Fibroblast of peridontal ligament (primary cell): ENCODE measurements at regions not wholly inside any gene's neighbourhood (a gene's known extent, or its start where the extent isn't known, plus 50 kb on each side); places are given as distances from the start of the nearest gene placed in this dataset.

Source experiments
- DNase-seq: peaks from one replicate; pipeline ENCODE4 v3.0.0-alpha.2; 2010; ENCODE audit errors: extremely low read depth

DNA sequence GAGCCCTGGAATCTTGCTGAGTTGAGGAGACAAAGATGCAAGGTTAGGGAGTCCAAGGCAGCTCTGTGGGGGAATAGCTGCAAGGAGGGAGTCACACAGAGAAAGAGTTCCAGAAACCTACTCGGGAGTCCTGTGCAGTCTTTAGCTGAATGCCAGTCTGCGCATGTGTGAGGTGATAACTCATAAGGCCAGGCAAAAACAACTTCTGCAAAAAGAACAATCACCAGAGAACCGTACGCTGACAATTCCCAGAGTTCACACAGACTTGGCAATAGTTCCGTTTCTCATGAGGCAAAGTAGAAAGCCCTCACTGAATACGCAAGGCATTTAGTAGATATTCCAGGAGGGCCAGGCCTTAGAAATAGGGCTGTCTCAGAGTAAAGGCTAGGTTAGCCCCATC is 135.2 kb upstream of the TAB2 start:
- no peak for DNase-seq

DNA sequence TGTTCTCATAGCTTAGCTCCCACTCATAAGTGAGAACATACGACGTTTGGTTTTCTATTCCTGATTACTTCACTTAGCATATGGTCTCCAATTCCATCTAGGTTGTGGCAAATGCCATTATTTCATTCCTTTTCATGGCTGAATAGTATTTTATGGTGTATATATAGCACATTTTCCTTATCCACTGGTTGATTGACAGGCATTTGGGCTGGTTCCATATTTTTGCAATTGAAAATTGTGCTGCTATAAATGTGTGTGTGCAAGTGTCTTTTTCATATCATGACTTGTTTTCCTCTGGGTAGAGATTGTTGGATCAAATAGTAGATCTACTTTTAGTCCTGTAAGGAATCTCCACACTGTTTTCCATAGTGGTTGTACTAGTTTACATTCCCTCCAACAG is 133.0 kb upstream of the TAB2 start:
- no peak for DNase-seq

DNA sequence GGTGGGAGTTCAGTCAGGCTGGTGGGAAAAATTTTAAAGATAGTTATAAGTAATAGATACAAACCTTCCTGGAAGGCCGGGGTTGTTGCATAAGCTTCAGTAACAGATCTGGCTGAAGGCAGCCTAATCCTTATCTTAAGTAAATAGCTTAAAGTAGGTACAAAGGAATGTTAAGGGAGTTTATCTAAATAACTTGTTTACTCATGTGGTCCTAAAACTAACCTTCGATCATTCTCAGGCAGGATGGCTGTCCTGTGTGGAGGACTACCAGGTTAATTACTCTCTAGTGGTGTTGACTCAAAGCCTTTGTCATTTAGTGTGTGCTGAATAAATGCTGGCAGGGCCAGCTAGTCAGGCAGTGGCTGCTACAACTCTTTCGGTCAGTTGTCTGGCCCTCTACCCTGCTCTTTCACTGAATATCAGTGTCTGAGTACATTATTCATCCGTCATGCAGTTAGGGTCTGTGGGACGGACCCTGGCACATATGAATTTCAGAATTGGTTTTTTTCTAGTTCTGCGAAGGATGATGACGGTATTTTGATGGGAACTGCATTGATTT is 131.6 kb upstream of the TAB2 start:
- DNase-seq = no peak

DNA sequence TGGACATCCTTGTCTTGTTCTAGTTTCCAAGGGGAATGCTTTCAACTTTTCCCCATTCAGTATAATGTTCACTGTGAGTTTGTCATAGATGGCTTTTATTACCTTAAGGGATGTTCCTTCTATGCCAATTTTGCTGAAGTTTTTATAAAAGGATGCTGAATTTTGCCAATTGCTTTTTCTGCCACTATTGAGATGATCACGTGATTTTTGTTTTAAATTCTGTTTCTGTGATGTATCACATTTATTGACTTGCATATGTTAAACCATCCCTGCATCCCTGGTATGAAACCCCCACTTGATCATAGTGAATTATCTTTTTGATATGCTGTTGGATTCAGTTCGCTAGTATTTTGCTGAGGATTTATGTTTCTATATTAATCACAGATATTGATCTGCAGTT is 130.6 kb upstream of the TAB2 start:
- DNase-seq = no peak

DNA sequence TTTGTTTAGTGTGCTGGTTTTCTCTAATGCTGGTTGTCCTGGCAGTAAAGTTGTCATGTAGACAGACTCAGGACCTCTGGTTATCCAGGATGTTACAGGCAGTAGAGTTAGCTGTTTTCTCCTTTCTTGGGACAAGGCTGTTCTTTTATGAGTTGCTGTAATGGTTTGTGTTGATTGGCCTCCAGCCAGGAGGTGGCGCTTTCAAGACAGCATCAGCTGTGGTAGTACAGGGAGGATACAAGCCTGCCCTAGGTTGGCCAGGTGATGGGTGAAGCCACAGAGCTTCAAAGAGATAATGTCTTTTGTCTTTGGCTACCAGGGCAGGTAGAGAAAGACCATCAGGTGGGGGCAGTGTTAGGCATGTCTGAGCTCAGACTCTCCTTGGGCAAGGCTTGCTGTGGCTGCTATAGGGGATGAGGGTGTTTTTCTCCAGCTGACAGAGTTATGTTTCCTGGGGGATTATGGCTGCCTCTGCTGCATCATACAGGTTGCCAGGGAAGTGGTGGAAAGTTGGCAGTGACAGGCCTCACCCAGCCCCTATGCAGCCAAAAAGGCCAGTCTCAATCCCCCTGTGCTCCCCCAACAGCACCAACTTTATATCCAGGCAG is 127.2 kb upstream of the TAB2 start:
- no peak for DNase-seq

DNA sequence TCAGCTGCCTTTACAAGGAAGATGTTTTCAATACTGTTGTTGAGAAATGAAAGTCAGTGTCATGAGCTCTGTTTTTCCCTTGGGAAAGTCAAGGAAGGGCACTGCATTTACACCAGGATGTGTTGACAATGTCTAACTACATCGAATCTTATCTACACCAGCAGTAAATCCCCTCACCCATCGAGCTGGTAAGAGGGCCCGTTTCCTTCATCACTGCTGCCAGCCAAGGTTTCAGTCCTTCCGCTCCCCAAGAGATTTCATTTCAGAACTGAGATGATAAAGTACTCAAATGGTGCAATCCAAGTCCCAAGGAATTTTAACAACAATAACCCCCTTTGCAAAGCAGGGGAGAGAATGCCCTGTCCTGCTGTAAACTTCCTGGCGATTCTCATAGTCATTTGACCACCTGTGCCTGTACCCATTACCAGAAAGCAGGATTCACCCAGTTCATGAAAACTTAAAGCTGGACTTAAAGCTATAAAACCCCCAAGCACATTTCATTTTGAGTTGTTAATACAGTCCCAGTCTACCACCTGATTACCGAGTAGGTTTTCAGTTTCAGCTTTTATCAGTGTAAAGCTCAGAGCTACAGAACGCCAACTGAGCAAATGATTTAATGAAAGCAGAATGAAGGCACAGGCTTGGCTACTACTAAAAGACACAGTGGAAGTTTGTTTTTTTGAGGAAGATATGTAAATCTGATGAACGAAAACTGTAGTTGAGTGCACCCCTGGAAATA is 122.5 kb upstream of the TAB2 start:
- DNase-seq = no peak

DNA sequence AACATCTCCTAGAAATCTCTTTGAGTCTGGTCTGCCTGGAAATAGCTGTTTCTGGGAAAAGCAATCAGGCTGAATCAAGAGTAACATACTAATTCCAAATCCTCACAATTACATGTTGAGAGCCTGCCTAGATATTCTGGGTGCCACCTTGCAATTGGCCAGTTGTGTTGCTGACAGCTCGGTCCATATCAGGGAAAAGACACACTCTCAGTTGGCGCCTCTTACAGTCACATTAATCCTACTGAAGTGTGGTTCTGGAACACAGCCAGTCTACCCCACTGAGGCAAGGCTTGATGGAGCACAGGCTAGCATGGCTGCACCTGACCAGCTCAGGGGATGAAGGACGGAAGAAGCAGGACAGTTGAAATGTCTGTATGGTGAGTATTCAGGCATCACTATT is 121.4 kb upstream of the TAB2 start:
- no peak for DNase-seq

DNA sequence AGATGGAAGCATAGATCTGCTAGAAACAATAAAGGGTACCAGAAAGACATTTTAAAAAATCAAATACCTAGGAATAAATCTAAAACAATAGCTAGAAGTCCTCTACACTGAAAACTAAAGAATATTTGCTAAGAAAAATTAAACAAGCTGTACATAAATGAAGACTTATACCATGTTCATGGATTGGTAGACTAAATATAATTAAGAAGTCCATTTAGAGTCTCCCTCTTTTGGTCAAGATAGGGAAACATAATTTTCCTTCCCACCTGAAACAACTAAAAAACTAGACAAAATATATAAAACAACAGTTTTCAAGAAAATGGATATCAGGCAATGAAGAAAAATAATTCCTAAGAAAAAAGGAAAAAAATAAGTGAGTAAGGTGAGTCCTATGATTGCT is 120.0 kb upstream of the TAB2 start:
- no peak for DNase-seq

DNA sequence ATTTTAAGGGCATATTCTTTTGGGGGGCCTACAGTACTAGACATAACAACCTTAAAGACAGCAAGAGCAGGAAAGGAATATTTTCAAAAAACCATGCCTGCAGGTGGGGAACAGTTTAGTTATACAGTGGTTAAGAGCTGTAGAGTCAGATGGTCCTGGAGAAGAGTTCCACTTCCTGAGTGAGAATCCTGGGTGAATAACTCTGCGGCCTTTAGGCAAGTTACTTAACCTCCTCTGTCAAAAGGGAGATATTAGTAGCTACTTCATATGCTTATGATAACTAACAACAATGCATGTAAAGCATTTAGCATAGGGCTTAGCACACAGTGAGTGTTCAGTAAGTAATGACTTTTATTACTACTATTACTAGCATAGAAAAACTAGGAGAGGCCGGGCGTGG is 119.2 kb upstream of the TAB2 start:
- no peak for DNase-seq

DNA sequence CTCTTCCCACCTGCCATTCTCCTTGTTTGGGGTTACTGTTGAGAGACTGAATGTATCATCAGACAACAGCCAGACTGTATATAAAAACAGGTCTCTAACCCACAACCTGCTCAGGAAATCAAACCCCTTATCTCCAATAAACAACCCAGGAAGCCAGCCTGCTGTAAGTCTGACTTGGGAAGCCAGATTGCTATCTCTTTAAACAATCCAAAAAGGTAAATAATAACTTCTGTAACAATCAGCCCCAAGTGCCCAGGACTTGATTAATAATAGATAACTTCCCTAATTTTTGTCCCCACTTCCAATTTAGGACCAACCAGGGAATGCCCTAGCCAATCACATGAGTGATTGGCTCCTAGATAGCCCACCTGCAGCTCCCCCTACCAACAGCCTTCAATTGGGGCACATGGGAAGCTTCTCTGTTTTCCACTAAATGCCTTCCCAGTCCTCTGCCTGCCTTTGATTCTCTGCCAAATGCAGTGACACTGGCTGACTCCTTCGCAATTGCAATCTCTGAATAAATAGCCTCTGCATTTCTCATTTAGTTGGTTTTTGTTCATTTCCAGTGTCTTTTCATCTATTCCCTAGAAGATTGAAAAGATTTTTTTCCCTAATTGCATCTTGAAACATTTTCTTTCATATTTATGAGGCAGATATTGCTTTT is 117.1 kb upstream of the TAB2 start:
- DNase-seq = no peak

DNA sequence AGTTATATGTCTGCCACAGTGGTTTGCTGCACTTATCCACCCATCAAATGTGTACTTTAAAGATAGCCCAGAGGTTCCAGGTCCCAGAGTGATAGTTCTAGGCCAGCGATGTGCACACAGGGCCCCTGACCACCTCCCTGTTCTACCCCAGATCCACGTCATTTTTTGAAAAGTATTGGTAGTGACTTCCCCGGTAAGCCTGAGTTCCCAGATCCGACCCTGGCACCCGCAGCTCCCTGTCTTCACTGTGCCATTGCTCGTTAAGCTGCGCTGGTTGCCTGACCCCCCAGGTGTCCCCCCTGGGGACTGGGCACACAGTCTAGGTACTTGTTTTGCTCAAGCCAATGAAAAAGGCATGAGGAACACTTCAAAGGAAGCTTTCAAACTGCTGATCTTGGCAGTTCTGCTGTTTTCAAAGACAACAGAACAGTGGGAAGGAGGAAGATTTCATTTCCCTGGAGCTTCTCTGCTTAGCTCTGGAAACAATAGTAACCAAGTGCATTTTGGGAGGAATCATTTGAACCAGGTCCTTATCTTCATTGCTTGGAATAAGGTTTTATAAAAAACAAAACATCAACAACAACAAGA is 116.3 kb upstream of the TAB2 start:
- DNase-seq = no peak

DNA sequence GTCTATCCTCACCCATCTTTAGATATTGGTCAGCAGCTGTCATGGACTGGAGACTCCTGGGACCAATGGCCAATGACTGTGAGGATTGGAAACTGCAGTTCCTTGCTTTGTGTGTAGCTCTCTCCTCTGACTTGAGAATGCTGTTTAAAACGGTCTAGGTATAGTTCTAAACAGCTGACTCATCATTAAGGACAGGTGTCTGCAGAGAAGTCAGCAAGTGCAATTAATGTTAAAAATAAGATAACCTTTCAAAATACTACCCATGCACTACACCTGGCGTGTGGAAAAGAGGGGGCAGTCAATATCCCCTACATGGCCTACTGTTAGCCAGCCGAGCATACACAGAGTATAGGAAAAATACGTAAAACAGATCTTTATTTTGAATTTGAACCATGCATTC is 115.4 kb upstream of the TAB2 start:
- DNase-seq = no peak

DNA sequence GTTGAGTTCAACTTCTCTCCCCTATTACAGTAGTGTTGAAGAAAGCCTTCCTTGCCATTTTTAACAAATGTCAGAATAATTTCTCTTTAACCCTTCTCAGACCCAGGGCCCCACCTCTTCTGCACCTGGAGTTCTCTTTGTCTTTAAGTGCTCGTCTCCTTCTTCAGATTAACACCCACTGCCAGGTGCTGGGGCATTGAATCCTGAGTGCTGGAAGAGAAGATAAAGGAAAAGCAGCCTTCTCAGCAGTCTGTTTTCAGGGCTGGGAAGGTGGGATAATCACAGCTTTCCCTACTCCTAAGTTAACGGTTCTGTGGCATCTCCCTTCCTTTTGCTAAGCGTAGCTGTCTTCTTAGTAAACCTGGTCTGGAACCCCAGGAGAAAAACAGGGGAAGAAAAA is 114.6 kb upstream of the TAB2 start:
- no peak for DNase-seq

DNA sequence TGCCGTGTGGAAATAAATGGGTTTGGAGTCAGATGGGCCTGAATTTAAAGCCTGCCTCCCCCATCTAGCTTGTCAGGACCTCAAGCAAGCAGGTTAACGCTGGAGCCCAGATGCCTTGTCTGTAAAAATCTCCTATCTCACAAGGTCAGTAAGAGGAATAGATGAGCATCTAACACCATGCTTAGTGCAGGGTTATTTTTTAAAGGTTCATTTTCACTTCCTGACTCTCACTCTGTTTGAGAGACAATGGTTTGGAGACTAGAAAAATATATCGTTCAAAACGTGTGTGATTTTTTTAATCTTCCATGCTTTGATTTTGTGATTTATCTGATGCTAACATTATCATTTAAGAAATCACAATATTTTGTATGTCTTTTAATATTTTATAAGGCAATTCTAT is 114.0 kb upstream of the TAB2 start:
- no peak for DNase-seq

DNA sequence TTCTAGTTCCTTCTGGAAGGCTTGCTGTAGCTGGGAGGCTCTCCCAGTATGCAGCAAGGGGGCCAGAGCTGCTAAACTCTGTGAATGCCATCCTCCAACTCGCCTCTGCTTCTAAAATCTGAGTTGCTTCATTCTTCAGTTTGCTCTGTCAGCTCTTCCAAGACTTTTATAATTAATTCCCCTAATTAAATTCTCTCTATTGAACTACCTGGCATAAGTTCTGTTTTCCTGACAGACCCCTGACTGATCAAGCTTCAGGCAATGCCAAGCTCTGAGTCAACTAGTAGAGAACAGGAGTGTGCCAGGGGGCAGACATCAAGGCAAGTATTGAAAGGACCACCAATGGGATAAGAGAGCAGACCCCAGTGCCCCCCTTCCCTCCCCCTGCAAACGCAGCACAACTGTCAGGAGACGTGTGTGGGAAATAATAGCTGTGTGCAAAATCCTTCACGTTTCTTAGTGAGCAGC is 109.3 kb upstream of the TAB2 start:
- DNase-seq = no peak

DNA sequence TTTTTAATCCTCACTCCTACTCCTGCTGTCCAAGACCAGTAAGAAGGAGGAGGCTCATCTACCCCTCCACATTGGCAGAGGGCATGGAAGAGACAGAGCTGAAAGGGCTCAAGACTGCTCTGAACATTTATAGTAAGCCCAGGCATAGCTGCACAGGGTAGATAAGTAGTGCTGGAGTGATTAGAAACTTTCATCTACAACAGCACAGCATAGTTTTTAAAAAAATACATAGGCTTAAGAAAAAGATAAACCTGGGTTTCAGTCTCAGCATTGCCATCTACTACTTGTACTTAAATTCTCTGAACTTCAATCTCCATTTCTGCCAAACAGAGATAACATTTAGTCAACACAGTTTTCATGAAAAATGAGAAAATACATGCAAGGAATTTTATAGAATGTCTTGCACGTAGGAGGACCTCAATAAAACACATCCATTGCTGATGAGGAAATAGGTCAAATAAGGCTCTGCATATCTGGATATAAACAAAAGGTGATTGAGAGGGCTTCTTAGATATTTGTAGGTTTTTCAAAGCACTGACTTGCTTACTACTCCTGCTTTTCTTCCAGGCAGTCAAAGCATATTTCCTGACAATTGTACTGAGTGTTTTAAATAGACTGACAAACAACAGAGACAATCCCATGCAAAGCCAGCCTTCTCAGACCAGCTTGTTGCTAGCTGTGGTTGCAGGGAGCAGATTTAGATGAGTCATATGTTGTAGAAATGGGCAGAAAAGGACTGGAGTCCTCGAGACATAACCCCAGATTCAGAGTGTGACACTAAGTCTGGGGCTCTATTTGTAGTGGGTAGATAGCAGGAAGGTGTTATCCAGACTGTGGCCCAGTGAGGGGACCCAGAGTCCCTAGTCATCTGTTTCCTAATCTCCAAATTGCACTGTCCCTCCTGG is 107.4 kb upstream of the TAB2 start:
- peak; percentile 59 for DNase-seq

DNA sequence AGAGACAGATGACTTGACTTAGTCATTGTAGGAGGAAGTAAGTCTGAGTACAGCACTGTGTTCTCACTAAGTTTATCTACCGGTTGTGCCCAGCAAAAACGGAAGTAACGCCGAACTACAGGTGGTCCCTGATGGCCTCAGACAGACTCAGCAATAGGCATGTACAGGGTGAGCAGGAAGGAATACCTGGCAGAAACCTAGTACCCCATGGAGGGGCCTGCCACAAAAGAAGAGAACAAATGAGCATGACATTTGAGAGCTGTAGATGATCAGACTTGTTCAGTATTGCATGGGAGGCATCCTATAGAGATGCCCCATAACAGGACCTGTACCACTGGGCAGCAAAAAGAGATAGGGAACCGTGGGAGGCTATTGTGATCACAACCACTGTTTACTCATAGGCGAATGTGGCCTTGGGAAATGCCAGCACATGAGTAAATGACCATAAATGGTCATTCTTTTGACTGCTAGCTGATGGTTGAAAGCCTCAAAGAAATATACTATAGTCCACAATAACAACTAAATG is 106.4 kb upstream of the TAB2 start:
- DNase-seq = no peak

DNA sequence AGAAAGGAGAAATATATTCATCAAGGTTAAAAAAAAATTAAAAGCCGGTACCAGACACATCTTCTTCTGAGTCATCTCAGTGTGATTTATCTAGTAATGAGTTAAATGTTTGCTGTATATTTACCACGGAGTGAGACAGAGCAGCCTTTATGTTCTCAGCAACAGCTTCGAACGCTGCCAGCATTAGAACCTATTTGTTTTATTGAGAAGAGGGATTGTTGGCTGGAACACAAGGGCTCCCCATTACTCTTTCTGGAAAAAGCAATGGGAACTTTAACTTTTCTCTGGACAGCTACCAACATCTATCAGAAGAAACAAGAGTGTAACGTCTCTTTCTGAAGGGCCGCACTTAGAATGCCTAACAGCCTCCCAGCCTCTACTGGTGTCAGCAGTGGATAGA is 105.3 kb upstream of the TAB2 start:
- no peak for DNase-seq

DNA sequence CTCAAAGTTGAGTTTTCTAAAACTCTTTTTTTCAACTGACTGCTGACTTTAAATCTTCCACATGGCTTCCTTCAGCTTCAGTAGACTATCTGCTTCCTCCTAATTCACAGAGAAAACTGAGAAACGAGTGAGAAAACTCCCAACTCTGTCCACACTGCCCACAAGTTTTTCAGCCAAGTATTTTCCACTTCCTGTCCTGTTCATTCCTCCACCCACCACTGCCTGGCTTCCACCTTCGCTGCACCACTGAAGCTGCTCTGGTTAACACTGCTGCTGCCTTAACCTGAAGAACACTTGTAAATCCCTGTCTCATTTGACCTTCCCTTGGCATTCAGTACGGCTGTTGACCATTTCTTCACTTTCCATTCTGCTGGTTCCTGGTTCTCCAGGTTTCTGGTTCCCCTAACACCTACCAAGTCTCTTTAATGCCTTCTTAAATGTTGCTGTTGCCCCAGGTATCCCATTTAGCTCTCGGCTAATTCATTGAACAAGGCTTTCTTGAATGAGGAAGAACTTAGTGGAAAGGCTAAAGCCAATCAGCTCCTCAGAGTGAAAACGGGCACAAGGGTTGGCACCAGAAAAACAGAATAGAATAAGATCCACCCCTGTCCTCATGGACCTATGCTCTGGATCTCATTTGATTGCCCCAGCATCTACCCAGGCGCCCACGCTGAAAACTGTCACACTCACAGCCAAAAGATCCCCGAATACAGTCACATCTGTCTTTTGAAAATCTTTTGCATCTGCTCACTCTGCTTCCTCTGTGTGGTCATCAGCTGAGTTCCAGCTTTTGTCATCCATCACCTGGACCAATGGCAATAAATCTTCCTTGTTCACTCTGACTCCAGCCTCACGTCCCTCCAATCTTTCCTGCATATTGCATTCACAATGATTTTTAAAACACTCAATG is 104.4 kb upstream of the TAB2 start:
- no peak for DNase-seq

DNA sequence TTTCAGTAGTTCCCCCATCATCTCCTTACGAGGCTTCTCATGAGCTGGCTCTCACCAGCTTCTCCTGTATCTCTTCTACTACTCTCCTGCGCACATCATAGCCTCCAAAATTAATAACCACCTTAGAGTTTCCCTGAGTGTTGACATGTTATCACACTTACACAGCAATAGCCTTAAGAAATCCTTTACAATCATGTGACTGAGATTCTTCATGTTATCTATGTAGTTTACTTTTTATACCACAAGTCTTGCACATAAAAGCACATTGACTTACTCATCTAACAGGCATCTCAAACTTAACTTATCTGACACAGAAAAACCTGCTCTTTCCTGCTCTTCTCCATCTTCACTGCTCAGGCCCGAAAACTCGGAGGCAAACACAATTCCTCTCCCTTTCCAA is 103.7 kb upstream of the TAB2 start:
- DNase-seq = no peak
